Fibroblast of peridontal ligament (primary cell): ENCODE measurements at regions not wholly inside any gene's neighbourhood (a gene's known extent, or its start where the extent isn't known, plus 50 kb on each side); places are given as distances from the start of the nearest gene placed in this dataset.
"Not testable (repeated sequence)": the region's sequence is repeated elsewhere in the genome, so short reads cannot be mapped to it uniquely, and the experiment has no call there.

Experiments
- DNase-seq: peaks from one replicate; pipeline ENCODE4 v3.0.0-alpha.2; 2010; ENCODE audit errors: extremely low read depth

GRCh38 chr2:22086726-22087125 is 963.0 kb downstream of the TDRD15 start:
- DNase-seq: no peak

- DNase-seq: not testable (repeated sequence)
Observed at GRCh38 chr2:22103617-22104016, 979.8 kb downstream of the TDRD15 start.

- no peak for DNase-seq
Observed at GRCh38 chr2:22110244-22110651, 986.5 kb downstream of the TDRD15 start.

- no peak for DNase-seq
Observed at GRCh38 chr2:22124003-22124402, 1000.2 kb downstream of the TDRD15 start.

GRCh38 chr2:22126106-22126505 is 1002.3 kb downstream of the TDRD15 start:
- DNase-seq: no peak

- no peak for DNase-seq
Observed at GRCh38 chr2:22126978-22127377, 1003.2 kb downstream of the TDRD15 start.

- DNase-seq: no peak
Observed at GRCh38 chr2:22134421-22134820, 1010.7 kb downstream of the TDRD15 start.

GRCh38 chr2:22136446-22136845 is 1012.7 kb downstream of the TDRD15 start:
- no peak for DNase-seq

- no peak for DNase-seq
Observed at GRCh38 chr2:22143840-22144239, 1020.1 kb downstream of the TDRD15 start.

- DNase-seq: no peak
Observed at GRCh38 chr2:22153931-22154613, 1030.3 kb downstream of the TDRD15 start.

GRCh38 chr2:22156661-22157060 is 1032.9 kb downstream of the TDRD15 start:
- not testable (repeated sequence) for DNase-seq

- no peak for DNase-seq
Observed at GRCh38 chr2:22167256-22167655, 1043.5 kb downstream of the TDRD15 start.

GRCh38 chr2:22175003-22175402 is 1051.2 kb downstream of the TDRD15 start:
- no peak for DNase-seq

- no peak for DNase-seq
Observed at GRCh38 chr2:22185251-22185650, 1061.5 kb downstream of the TDRD15 start.

GRCh38 chr2:22186261-22186828 is 1062.6 kb downstream of the TDRD15 start:
- DNase-seq: not testable (repeated sequence)

GRCh38 chr2:22189893-22190480 is 1066.2 kb downstream of the TDRD15 start:
- DNase-seq: no peak

- no peak for DNase-seq
Observed at GRCh38 chr2:22194218-22194617, 1070.5 kb downstream of the TDRD15 start.

- no peak for DNase-seq
Observed at GRCh38 chr2:22196806-22197205, 1073.0 kb downstream of the TDRD15 start.

- no peak for DNase-seq
Observed at GRCh38 chr2:22198381-22199283, 1074.9 kb downstream of the TDRD15 start.

GRCh38 chr2:22199994-22200393 is 1076.2 kb downstream of the TDRD15 start:
- DNase-seq: no peak

- DNase-seq: no peak
Observed at GRCh38 chr2:22209545-22209944, 1085.8 kb downstream of the TDRD15 start.

GRCh38 chr2:22213237-22213636 is 1089.5 kb downstream of the TDRD15 start:
- no peak for DNase-seq
